ENCODE measurements at regions not wholly inside any gene's neighbourhood (a gene's known extent, or its start where the extent isn't known, plus 50 kb on each side); places are given as distances from the start of the nearest gene placed in this dataset.
"Not testable (repeated sequence)": the region's sequence is repeated elsewhere in the genome, so short reads cannot be mapped to it uniquely, and the experiment has no call there.

- no peak for DNase-seq
These were observed 601.6 kb upstream of the USP24 start for GRCh38 chr1:55816456-55817426.

- no peak for DNase-seq
These were observed 600.7 kb upstream of the USP24 start for GRCh38 chr1:55815745-55816455.

GRCh38 chr1:55814967-55815366 is 599.8 kb upstream of the USP24 start:
- no peak for DNase-seq

GRCh38 chr1:55813618-55814017 is 598.5 kb upstream of the USP24 start:
- DNase-seq, result no peak

DNA sequence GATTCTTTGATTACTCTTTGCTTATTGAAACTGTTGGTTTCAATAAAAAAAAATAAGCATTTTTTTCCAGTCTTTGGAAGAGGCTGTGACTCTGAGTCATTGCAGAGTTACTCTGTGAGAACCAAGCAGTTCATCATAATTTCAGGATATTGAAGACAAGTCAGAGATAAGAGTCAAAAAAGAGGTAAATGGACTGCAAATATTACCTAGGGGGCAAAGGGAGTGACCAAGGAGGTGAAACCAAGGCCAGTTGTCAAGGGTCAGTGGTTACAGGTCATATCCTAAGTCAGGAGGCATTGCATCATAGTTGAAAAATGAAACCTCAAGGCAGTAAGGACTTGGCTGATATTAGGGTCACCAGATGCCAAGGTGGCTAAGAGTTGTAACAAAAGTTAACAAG is 597.1 kb upstream of the USP24 start:
- DNase-seq, result no peak

- no peak for DNase-seq
These were observed 593.1 kb upstream of the USP24 start for GRCh38 chr1:55808263-55808662.

DNA sequence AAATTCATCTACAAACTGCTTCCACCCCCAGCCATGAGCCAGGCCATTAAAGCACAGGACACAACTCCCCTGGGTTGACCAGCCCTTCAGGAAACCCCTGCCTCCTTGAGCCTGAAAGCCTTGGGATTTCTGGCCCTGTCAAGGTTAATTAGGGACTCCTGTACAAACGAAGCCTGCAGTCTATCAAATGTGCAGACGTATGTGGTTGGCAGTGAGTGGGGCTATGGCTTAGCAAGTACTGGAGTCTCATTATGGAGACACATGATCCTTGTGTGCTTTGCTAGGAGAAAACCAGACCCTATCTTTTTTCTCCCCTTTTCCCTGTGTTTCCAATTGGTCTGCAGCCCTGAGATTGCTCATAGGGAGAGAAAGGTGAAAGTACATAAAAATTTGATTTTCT is 588.3 kb upstream of the USP24 start:
- DNase-seq, result no peak

DNA sequence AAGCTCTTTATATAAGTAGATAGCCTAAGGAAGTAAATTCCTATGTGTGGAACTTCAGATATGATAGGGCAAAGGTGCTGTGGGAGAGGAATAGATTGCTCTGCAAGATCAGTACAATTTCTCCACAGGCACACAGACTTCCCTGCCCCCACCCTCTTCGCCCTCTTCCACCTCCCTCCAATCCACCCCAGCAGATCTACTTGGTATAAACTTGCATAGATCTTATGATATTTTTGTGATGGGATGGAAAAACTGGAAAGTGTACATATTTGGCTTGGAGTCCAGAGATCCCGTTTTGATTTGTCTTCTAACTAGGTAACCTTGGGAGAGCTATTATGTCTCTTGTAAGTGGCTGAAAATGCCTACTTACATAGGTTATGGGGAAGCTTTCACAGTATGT is 586.3 kb upstream of the USP24 start:
- no peak for DNase-seq

- DNase-seq, result no peak
These were observed 585.3 kb upstream of the USP24 start for GRCh38 chr1:55800503-55800902.

DNA sequence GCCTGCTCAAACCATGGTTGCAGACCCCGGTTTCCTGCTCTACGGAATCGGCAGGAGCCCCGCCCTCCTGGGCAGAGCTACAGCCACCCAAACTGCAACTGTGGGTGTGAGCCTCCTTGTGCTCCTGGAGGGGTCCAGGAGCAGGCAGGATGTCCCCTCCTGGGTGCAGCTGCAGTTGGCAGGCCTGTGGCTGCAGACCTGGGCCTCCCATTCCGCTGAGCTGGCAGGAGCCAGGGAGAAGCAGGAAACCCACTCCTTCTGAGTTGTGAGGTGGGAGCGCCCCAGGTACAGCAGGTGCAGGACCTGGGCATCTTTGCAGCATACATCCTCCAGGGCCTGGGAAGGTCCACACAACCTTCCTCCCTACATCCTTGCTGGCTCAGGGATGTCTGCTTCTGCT is 578.7 kb upstream of the USP24 start:
- no peak for DNase-seq

- no peak for DNase-seq
These were observed 577.7 kb upstream of the USP24 start for GRCh38 chr1:55792870-55793269.

DNA sequence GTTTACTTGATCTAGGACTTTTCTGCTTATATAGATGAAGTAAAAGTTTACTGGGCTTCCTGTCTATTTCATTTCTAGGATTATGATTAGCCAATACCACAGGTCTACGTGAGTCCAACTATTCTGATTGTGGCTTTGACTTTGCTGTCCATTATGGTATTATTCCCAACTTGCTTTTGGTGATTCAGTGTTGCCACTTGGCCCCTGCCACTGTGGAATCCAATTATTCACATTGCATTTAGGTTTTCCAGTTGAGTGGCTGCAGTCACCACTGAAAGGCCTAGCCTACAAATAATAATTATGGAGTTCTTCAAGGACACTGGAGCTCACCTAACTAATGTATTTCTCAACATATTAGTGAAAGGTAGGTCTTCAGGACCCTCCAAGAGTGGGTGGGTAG is 574.3 kb upstream of the USP24 start:
- no peak for DNase-seq

DNA sequence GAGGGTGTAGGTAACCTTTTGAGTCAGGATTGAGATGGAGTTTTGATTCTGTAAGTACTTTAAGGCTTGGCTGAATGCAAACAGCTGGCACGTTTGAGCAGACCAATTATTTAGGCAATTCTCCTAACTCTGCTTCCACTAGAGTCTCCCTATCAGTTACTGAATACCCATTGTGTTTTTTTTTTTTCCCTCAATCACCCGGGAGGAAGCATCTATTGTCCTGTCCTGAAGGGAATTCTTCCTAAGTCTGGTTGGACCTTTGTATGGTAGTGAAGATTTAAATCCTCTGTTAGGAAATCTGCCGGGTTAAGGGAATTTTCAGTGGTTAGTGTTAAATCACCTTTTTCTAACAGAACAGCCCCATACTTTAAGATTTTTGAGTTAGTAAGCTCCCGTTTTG is 571.2 kb upstream of the USP24 start:
- DNase-seq, result no peak

GRCh38 chr1:55784941-55785450 is 569.8 kb upstream of the USP24 start:
- not testable (repeated sequence) for DNase-seq

DNA sequence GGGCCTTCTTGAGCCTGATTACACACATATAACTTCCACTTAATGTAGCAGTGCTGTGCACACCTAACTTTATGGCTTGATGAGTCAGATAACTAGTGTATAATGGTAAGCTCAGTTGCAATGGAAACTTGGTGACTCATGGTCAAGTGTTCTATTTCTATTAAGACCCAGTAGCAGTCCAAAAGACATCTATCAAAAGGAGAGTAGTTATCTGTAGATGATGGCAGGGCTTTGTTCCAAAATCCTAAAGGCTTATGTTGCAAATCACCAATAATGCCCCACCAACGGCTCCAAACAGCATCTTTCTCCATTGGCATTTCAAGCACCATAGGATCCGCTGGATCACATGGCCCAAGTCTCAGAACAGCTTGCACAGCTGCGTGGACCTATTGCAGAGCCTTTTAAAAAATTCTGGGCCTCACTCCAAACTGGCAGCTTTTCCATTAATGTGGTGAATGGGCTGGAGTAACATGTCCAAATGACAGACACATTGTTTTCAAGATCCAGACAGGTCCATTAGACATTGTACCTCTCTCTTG is 566.8 kb upstream of the USP24 start:
- DNase-seq, result no peak

DNA sequence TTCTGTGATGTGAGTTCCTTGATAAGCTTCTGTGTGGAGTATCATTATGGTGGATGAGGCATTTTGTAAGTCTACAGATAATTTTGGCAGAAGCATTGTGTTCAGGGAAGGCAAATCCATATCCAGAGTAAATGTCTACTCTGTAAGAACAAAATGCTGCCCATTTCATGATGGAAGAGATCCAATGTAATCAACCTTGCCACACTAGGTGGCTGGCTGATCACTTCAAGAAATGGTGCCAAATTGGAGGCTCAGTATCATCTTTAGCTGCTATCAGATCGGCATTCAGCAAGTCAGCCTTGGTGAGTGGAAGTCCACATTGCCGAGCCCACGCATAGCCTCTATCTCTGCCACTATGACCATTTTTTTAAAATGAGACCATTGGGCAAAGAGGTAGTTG is 565.8 kb upstream of the USP24 start:
- no peak for DNase-seq

GRCh38 chr1:55777545-55777944 is 562.4 kb upstream of the USP24 start:
- DNase-seq, result no peak

DNA sequence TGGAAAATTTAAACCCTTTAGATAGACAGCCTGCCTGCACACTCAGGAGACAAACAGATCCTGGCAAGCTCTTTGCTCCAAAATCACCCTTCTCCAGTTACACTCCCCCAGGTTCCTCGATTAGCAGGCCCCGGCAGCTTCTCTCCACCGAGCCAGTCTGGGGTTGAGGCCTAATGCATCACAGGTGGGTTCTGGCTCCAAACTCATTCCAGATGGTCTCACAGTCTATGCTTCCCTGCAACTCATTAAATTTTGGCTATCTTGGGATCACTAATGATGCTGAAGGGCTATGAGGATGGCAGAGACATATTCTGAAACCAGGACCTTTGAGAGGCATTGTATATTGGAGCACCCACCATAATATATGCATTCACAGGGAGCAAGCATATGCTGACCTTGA is 559.8 kb upstream of the USP24 start:
- DNase-seq, result no peak

- DNase-seq, result no peak
These were observed 559.3 kb upstream of the USP24 start for GRCh38 chr1:55774446-55774845.

- DNase-seq, result no peak
These were observed 558.2 kb upstream of the USP24 start for GRCh38 chr1:55773211-55773940.

GRCh38 chr1:55768327-55768952 is 553.3 kb upstream of the USP24 start:
- no peak for DNase-seq

- DNase-seq, result no peak
These were observed 552.0 kb upstream of the USP24 start for GRCh38 chr1:55767171-55767570.

All from right kidney (tissue), 1 donor.